Pancreas (tissue), 10 donors: ENCODE measurements at regions not wholly inside any gene's neighbourhood (a gene's known extent, or its start where the extent isn't known, plus 50 kb on each side); places are given as distances from the start of the nearest gene placed in this dataset.
A peak's percentile ranks its signal among the peaks of the same experiment; 100 is the strongest.

Experiments used
- ATAC-seq, 4 donors: fragments of 200-7000 bp; cut with Tn5 transposase; one replicate each; pipeline versions ENCODE4 v1.8.0 to v1.9.1; 2020; ENCODE audit warnings: mild to moderate bottlenecking in 4 of 4, moderate library complexity in 4 of 4
- DNase-seq, 6 donors: peaks; one replicate each; pipeline ENCODE4 v3.0.0-alpha.2; 2020
- FAIRE-seq: peaks from 2 replicates; lab custom pipeline; 2012; peaks lifted over from hg19 to GRCh38; lab: Jason Lieb, UNC
- H3K27ac ChIP-seq, 4 donors: fragments of 200-600 bp; sonication (generic); 1 replicate in 3 of 4; 2 replicates in 1 of 4; pipeline versions ENCODE4 v1.5.0 to v1.8.0; 2020
- H3K27me3 ChIP-seq, 4 donors: fragments of 200-600 bp; one replicate each; pipeline ENCODE4 v1.8.0; 2021
- H3K36me3 ChIP-seq, 3 donors: fragments of 200-600 bp; sonication (generic) in 1 of 3; one replicate each; pipeline versions ENCODE4 v1.5.0 to v1.8.0; 2020 to 2021
- H3K4me1 ChIP-seq, 3 donors: fragments of 200-600 bp; one replicate each; pipeline ENCODE4 v1.8.0; 2021
- H3K4me3 ChIP-seq, 4 donors: fragments of 200-600 bp; sonication (generic) in 2 of 4; one replicate each; pipeline versions ENCODE4 v1.5.0 to v1.8.0; 2020 to 2021
- H3K9me3 ChIP-seq, 4 donors: fragments of 200-600 bp; one replicate each; pipeline ENCODE4 v1.8.0; 2021
- CTCF ChIP-seq, 4 donors: fragments of 200-600 bp; sonication (generic) in 3 of 4; IDR thresholded peaks; one replicate each; pipeline versions ENCODE4 v1.5.0 to v1.8.0; 2021; ENCODE audit warnings: antibody characterized with exemption in 4 of 4
- WGBS, 2 donors: extraction: QIAGEN DNeasy Blood & Tissue Kit; methylation state at CpG; one replicate each; pipeline ENCODE4 v1.1.7; 2013; 5-methylcytosine and 5-hydroxymethylcytosine counted together
- intact Hi-C, 3 donors: fragments of 100-400 bp; cut with DNase I; formaldehyde crosslinking; loops; one replicate each; pipeline versions ENCODE4 v1.11.1 to v1.14.2; 2022
- donor health status: healthy with polysubstance abuse.
- donor health status: DM: no; HTN: no; CAD: no; lungs with moderate emphysema.
- donor health status: DM: no; HTN: no; CAD: no.
- donor health status: control.
- donor health status: control.
- donor health status: Bipolar disorder and iron deficiency.
- donor health status: DM: yes; HTN: yes; CAD: no.
- donor health status: DM: no; HTN: no; CAD: no.
- donor health status: DM: no; HTN: no; CAD: no.
- donor health status: DM: yes; HTN: yes; CAD: no.

GRCh38 chr10:53071505-53072125 is 299.0 kb upstream of the MBL2 start:
- no peak for FAIRE-seq
- H3K27me3 ChIP-seq = no peaks in the 10 kb centered on the region
- 29 to 30% methylated on average over 4 of the region's 4 CpGs for whole genome bisulfite sequencing, 2 donors
- peak in 2 of 6 donors; percentile 6 to 7 for DNase-seq
- H3K4me3 ChIP-seq = no peak overlapping the region
- no peak for TF ChIP-seq CTCF (IDR thresholded peaks at IDR 0.05)
- H3K4me1 ChIP-seq = peaks cover 0 to 21% (median 0%) of the 10 kb centered on the region in 3 donors
- H3K9me3 ChIP-seq = no peaks in the 10 kb centered on the region
- no peaks in the 10 kb centered on the region for H3K36me3 ChIP-seq
- H3K27ac ChIP-seq = no peak overlapping the region
- peak; percentile 56 to 86 (median 76) for ATAC-seq
- intact Hi-C loops = no loop called here

- ATAC-seq = no peak
- intact Hi-C loops = no loop called here
- TF ChIP-seq CTCF (IDR thresholded peaks at IDR 0.05) = no peak
These were observed 296.4 kb upstream of the MBL2 start for GRCh38 chr10:53069013-53069412.

GRCh38 chr10:53064614-53065013 is 292.0 kb upstream of the MBL2 start:
- 17% methylated on average over 2 of the region's 2 CpGs for WGBS, 2 donors

More at GRCh38 chr10:53069013-53069412, 296.4 kb upstream of the MBL2 start:
- Histone ChIP-seq H3K9me3 (no peaks in the 10 kb centered on the region), H3K4me3 (no peak overlapping the region), H3K27ac (no peak overlapping the region), H3K4me1 (peaks cover 0 to 21% (median 0%) of the 10 kb centered on the region in 3 donors), H3K36me3 (no peaks in the 10 kb centered on the region), H3K27me3 (no peaks in the 10 kb centered on the region)
- no peak for FAIRE-seq
- no peak for DNase-seq

GRCh38 chr10:53063805-53064204 is 291.2 kb upstream of the MBL2 start:
- Histone ChIP-seq H3K27me3 (no peaks in the 10 kb centered on the region), H3K4me1 (no peaks in the 10 kb centered on the region), H3K27ac (no peak overlapping the region), H3K9me3 (no peaks in the 10 kb centered on the region), H3K4me3 (no peak overlapping the region), H3K36me3 (no peaks in the 10 kb centered on the region)
- no peak for DNase-seq
- WGBS, 2 donors = 87 to 94% methylated on average over 3 of the region's 3 CpGs
- peak; percentile 5 for FAIRE-seq
- no peak for ATAC-seq
- intact Hi-C loops = no loop called here
- TF ChIP-seq CTCF (IDR thresholded peaks at IDR 0.05) = no peak

More at GRCh38 chr10:53064614-53065013, 292.0 kb upstream of the MBL2 start:
- H3K36me3 ChIP-seq = no peaks in the 10 kb centered on the region
- TF ChIP-seq CTCF (IDR thresholded peaks at IDR 0.05) = no peak
- intact Hi-C loops = no loop called here
- no peaks in the 10 kb centered on the region for H3K27me3 ChIP-seq
- H3K27ac ChIP-seq = no peak overlapping the region
- DNase-seq (no peak), ATAC-seq (no peak), FAIRE-seq (no peak)
- no peaks in the 10 kb centered on the region for H3K9me3 ChIP-seq
- peaks cover 0 to under 1% (median 0%) of the 10 kb centered on the region in 3 donors for H3K4me1 ChIP-seq
- no peak overlapping the region for H3K4me3 ChIP-seq

- Histone ChIP-seq H3K36me3 (no peaks in the 10 kb centered on the region), H3K9me3 (no peaks in the 10 kb centered on the region), H3K27me3 (no peaks in the 10 kb centered on the region), H3K4me1 (no peaks in the 10 kb centered on the region), H3K4me3 (no peak overlapping the region), H3K27ac (no peak overlapping the region)
- FAIRE-seq (no peak), DNase-seq (no peak), ATAC-seq (no peak)
- intact Hi-C loops = no loop called here
- TF ChIP-seq CTCF (IDR thresholded peaks at IDR 0.05) = no peak
- WGBS, 2 donors = 74 to 82% methylated on average over 6 of the region's 6 CpGs
These were observed 280.1 kb upstream of the MBL2 start for GRCh38 chr10:53052521-53053164.
